ENCODE measurements at regions not wholly inside any gene's neighbourhood (a gene's known extent, or its start where the extent isn't known, plus 50 kb on each side); places are given as distances from the start of the nearest gene placed in this dataset.

DNA sequence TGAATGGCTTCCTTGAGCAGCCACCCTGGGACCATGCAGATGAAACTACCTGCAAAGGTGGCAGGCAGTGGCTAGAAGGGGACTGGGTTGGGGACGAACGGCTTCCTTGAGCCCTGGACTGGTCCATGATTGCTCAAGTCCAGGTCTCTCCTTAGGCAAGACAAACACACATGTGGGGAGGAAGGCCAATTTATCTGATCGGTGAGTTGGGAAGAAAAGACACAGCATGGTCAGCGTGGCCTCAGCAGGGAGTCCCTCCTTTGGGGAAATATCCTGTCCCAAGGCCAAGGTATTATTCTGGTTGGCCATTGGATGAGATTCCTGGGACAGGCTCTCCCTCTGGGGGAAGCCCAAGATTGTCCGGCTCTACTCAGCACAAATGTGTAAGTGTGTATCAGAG lies 116.3 kb upstream of the ERG start:
- TF ChIP-seq, protein P1, sequence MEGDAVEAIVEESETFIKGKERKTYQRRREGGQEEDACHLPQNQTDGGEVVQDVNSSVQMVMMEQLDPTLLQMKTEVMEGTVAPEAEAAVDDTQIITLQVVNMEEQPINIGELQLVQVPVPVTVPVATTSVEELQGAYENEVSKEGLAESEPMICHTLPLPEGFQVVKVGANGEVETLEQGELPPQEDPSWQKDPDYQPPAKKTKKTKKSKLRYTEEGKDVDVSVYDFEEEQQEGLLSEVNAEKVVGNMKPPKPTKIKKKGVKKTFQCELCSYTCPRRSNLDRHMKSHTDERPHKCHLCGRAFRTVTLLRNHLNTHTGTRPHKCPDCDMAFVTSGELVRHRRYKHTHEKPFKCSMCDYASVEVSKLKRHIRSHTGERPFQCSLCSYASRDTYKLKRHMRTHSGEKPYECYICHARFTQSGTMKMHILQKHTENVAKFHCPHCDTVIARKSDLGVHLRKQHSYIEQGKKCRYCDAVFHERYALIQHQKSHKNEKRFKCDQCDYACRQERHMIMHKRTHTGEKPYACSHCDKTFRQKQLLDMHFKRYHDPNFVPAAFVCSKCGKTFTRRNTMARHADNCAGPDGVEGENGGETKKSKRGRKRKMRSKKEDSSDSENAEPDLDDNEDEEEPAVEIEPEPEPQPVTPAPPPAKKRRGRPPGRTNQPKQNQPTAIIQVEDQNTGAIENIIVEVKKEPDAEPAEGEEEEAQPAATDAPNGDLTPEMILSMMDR (IDR thresholded peaks at IDR 0.05), result no peak
- TF ChIP-seq POLR2A (IDR thresholded peaks at IDR 0.05), result no peak
